Left lung (tissue), 4 donors: ENCODE measurements at regions not wholly inside any gene's neighbourhood (a gene's known extent, or its start where the extent isn't known, plus 50 kb on each side); places are given as distances from the start of the nearest gene placed in this dataset.

ENCODE experiments used
- ATAC-seq: fragments of 200-7000 bp; cut with Tn5 transposase; one replicate; pipeline ENCODE4 v1.9.1; 2020; ENCODE audit warnings: moderate library complexity
- DNase-seq, 4 donors: peaks; one replicate each; pipeline ENCODE4 v3.0.0-alpha.2; 2013 to 2020
- H3K27ac ChIP-seq, 2 donors: fragments of 200-600 bp; sonication (generic) in 1 of 2; one replicate each; pipeline versions ENCODE4 v1.5.0 to v1.8.0; 2020 to 2021
- H3K27me3 ChIP-seq, 2 donors: fragments of 200-600 bp; sonication (generic) in 1 of 2; one replicate each; pipeline versions ENCODE4 v1.5.0 to v1.8.0; 2020 to 2021
- H3K36me3 ChIP-seq, 2 donors: fragments of 200-600 bp; sonication (generic) in 1 of 2; one replicate each; pipeline versions ENCODE4 v1.5.0 to v1.8.0; 2020 to 2021
- H3K4me1 ChIP-seq, 2 donors: fragments of 200-600 bp; one replicate each; pipeline ENCODE4 v1.8.0; 2021
- H3K4me3 ChIP-seq, 2 donors: fragments of 200-600 bp; sonication (generic) in 1 of 2; one replicate each; pipeline versions ENCODE4 v1.5.0 to v1.8.0; 2020 to 2021; ENCODE audit warnings: mild to moderate bottlenecking in 1 of 2
- H3K9me3 ChIP-seq, 2 donors: fragments of 200-600 bp; sonication (generic) in 1 of 2; one replicate each; pipeline versions ENCODE4 v1.5.0 to v1.8.0; 2020 to 2021
- CTCF ChIP-seq, 2 donors: fragments of 200-600 bp; sonication (generic) in 1 of 2; IDR thresholded peaks; one replicate each; pipeline versions ENCODE4 v1.5.0 to v1.8.0; 2021; ENCODE audit warnings: antibody characterized with exemption in 2 of 2
- intact Hi-C, 2 donors: fragments of 100-400 bp; cut with DNase I; formaldehyde crosslinking; loops; one replicate each; pipeline versions ENCODE4 v1.11.2 to v1.14.2; 2022
- donor health status: DM: no; HTN: yes; CAD: no.
- donor health status: DM: no; HTN: no; CAD: no.

- no peaks in the 10 kb centered on the region for H3K36me3 ChIP-seq
- no peaks in the 10 kb centered on the region for H3K4me1 ChIP-seq
- peaks cover 0 to 94% of the 10 kb centered on the region in 2 donors for H3K9me3 ChIP-seq
- TF ChIP-seq CTCF (IDR thresholded peaks at IDR 0.05): no peak
- no peaks in the 10 kb centered on the region for H3K27me3 ChIP-seq
- intact Hi-C loops: no loop called here
- H3K4me3 ChIP-seq: no peak overlapping the region
- no peak for ATAC-seq
- H3K27ac ChIP-seq: no peak overlapping the region
- peak in 1 of 4 donors; percentile 7 for DNase-seq
Measured at GRCh38 chr11:55172734-55173415, 89.1 kb upstream of the TRIM48 start.
